GM21447 (cell line): ENCODE measurements at regions not wholly inside any gene's neighbourhood (a gene's known extent, or its start where the extent isn't known, plus 50 kb on each side); places are given as distances from the start of the nearest gene placed in this dataset.
"Not testable (repeated sequence)": the region's sequence is repeated elsewhere in the genome, so short reads cannot be mapped to it uniquely, and the experiment has no call there.

Experiments used
- ATAC-seq: cut with Tn5 transposase; IDR thresholded peaks from one replicate; pipeline ENCODE4 v1.9.1; 2021; ENCODE audit not compliant: unreplicated experiment

GRCh38 chr3:109648027-109648426 lies 310.7 kb upstream of the DPPA4 start:
- no peak for ATAC-seq

GRCh38 chr3:109656225-109656624 lies 318.9 kb upstream of the DPPA4 start:
- no peak for ATAC-seq

- ATAC-seq = no peak
These were observed 341.3 kb upstream of the DPPA4 start for GRCh38 chr3:109678600-109678999.

- ATAC-seq = no peak
These were observed 342.3 kb upstream of the DPPA4 start for GRCh38 chr3:109679664-109680063.

GRCh38 chr3:109683746-109684145 lies 346.4 kb upstream of the DPPA4 start:
- no peak for ATAC-seq

GRCh38 chr3:109685084-109686079 lies 348.0 kb upstream of the DPPA4 start:
- ATAC-seq = no peak

GRCh38 chr3:109687626-109688025 lies 350.3 kb upstream of the DPPA4 start:
- no peak for ATAC-seq

GRCh38 chr3:109696932-109697331 lies 359.6 kb upstream of the DPPA4 start:
- no peak for ATAC-seq

GRCh38 chr3:109702252-109702651 lies 364.9 kb upstream of the DPPA4 start:
- ATAC-seq = no peak

- no peak for ATAC-seq
These were observed 365.6 kb upstream of the DPPA4 start for GRCh38 chr3:109702976-109703375.

- ATAC-seq = not testable (repeated sequence)
These were observed 367.8 kb upstream of the DPPA4 start for GRCh38 chr3:109705133-109705532.

GRCh38 chr3:109707617-109708016 lies 370.3 kb upstream of the DPPA4 start:
- no peak for ATAC-seq

GRCh38 chr3:109713288-109713687 lies 375.9 kb upstream of the DPPA4 start:
- no peak for ATAC-seq

GRCh38 chr3:109715707-109716106 lies 378.4 kb upstream of the DPPA4 start:
- no peak for ATAC-seq

- no peak for ATAC-seq
These were observed 381.5 kb upstream of the DPPA4 start for GRCh38 chr3:109718850-109719249.

GRCh38 chr3:109728861-109729494 lies 391.6 kb upstream of the DPPA4 start:
- ATAC-seq = no peak

- ATAC-seq = peak; percentile 86
These were observed 394.5 kb upstream of the DPPA4 start for GRCh38 chr3:109731639-109732473.

GRCh38 chr3:109743981-109744380 lies 406.6 kb upstream of the DPPA4 start:
- ATAC-seq = no peak

- ATAC-seq = no peak
These were observed 435.2 kb upstream of the DPPA4 start for GRCh38 chr3:109772520-109772919.

- ATAC-seq = no peak
These were observed 436.8 kb upstream of the DPPA4 start for GRCh38 chr3:109774108-109774507.

- no peak for ATAC-seq
These were observed 446.9 kb upstream of the DPPA4 start for GRCh38 chr3:109784285-109784684.
